ENCODE measurements at regions not wholly inside any gene's neighbourhood (a gene's known extent, or its start where the extent isn't known, plus 50 kb on each side); places are given as distances from the start of the nearest gene placed in this dataset.
"Not testable (repeated sequence)": the region's sequence is repeated elsewhere in the genome, so short reads cannot be mapped to it uniquely, and the experiment has no call there.

- Histone ChIP-seq H3K36me3 (no peaks in the 10 kb centered on the region), H4K20me1 (ENCODE audit: low read depth) (no peaks in the 10 kb centered on the region), H3K79me2 (ENCODE audit: low read depth) (no peaks in the 10 kb centered on the region), H3K9me3 (ENCODE audit: low read depth) (no peaks in the 10 kb centered on the region), H3F3A (ENCODE audit: low read depth) (no peaks in the 10 kb centered on the region), H3K27ac (no peak overlapping the region), H3K4me2 (no peak overlapping the region), H3K9ac (no peak overlapping the region), H2AFZ (replicated peaks) (no peak overlapping the region), H3K4me3 (no peak overlapping the region), H3K4me1 (no peaks in the 10 kb centered on the region), H3K27me3 (no peaks in the 10 kb centered on the region)
- Mint-ChIP-seq H3K4me1 (peaks cover 23% of the 10 kb centered on the region), H3K9me3 (no peaks in the 10 kb centered on the region), H3K27ac (no peak overlapping the region), H3K4me3 (no peak overlapping the region), H3K27me3 (ENCODE audit: insufficient read depth, low read depth) (peaks cover 7% of the 10 kb centered on the region), H3K36me3 (no peaks in the 10 kb centered on the region)
- DNase-seq (ENCODE audit: low spot score): no peak
- TF ChIP-seq CTCF (IDR thresholded peaks at IDR 0.05) (no peak), EZH2phosphoT487 (IDR thresholded peaks at IDR 0.05) (no peak), EZH2 (IDR thresholded peaks at IDR 0.05) (no peak)
Measured at GRCh38 chr20:53774461-53775203, 181.0 kb upstream of the ZNF217 start.

GRCh38 chr20:53773792-53774401, 180.3 kb upstream of the ZNF217 start:
- Histone ChIP-seq H3K9ac (no peak overlapping the region), H3F3A (ENCODE audit: low read depth) (peaks cover 5% of the 10 kb centered on the region), H3K4me1 (peaks cover 4% of the 10 kb centered on the region), H3K9me3 (ENCODE audit: low read depth) (no peaks in the 10 kb centered on the region), H3K36me3 (no peaks in the 10 kb centered on the region), H3K27ac (no peak overlapping the region), H3K4me3 (no peak overlapping the region), H4K20me1 (ENCODE audit: low read depth) (no peaks in the 10 kb centered on the region), H3K79me2 (ENCODE audit: low read depth) (no peaks in the 10 kb centered on the region), H3K4me2 (no peak overlapping the region), H2AFZ (replicated peaks) (no peak overlapping the region), H3K27me3 (no peaks in the 10 kb centered on the region)
- Mint-ChIP-seq H3K27me3 (ENCODE audit: insufficient read depth, low read depth) (peaks cover 7% of the 10 kb centered on the region), H3K36me3 (no peaks in the 10 kb centered on the region), H3K9me3 (no peaks in the 10 kb centered on the region), H3K4me3 (no peak overlapping the region), H3K4me1 (peaks cover 28% of the 10 kb centered on the region), H3K27ac (no peak overlapping the region)
- TF ChIP-seq EZH2 (IDR thresholded peaks at IDR 0.05) (no peak), EZH2phosphoT487 (IDR thresholded peaks at IDR 0.05) (no peak), CTCF (IDR thresholded peaks at IDR 0.05) (no peak)
- DNase-seq (ENCODE audit: low spot score): no peak

- H3K27ac Mint-ChIP-seq: peak overlapping the region; percentile 76
- H3K36me3 Mint-ChIP-seq: not testable (repeated sequence)
Measured at GRCh38 chr20:53773066-53773791, 179.6 kb upstream of the ZNF217 start.

More at GRCh38 chr20:53773066-53773791, 179.6 kb upstream of the ZNF217 start:
- not testable (repeated sequence) for H3K4me3 Mint-ChIP-seq; H3K27me3 Mint-ChIP-seq (ENCODE audit: insufficient read depth, low read depth); H4K20me1 ChIP-seq (ENCODE audit: low read depth); H3K9me3 Mint-ChIP-seq; H3K27me3 ChIP-seq; H3K79me2 ChIP-seq (ENCODE audit: low read depth); H3K9me3 ChIP-seq (ENCODE audit: low read depth); H3F3A ChIP-seq (ENCODE audit: low read depth); H3K4me2 ChIP-seq; H3K9ac ChIP-seq; H3K27ac ChIP-seq; H3K36me3 ChIP-seq; H2AFZ ChIP-seq (replicated peaks); H3K4me3 ChIP-seq; DNase-seq (ENCODE audit: low spot score)
- H3K4me1 Mint-ChIP-seq: peaks cover 33% of the 10 kb centered on the region
- H3K4me1 ChIP-seq: peaks cover 11% of the 10 kb centered on the region

Measured in neural progenitor cell (in vitro differentiated cells).